Sciatic nerve (tissue), 2 donors: ENCODE measurements at regions not wholly inside any gene's neighbourhood (a gene's known extent, or its start where the extent isn't known, plus 50 kb on each side); places are given as distances from the start of the nearest gene placed in this dataset.
"Not testable (repeated sequence)": the region's sequence is repeated elsewhere in the genome, so short reads cannot be mapped to it uniquely, and the experiment has no call there.

Experiments
- ATAC-seq: fragments of 200-7000 bp; cut with Tn5 transposase; one replicate; pipeline ENCODE4 v1.9.1; 2020; ENCODE audit warnings: mild to moderate bottlenecking, moderate library complexity
- DNase-seq: peaks from one replicate; pipeline ENCODE4 v3.0.0-alpha.2; 2020; ENCODE audit warnings: low spot score
- intact Hi-C: fragments of 100-400 bp; cut with DNase I; formaldehyde crosslinking; loops from one replicate; pipeline ENCODE4 v1.14.2; 2022
- donor health status: DM: no; HTN: no; CAD: no.
- donor health status: DM: no; HTN: no; CAD: no.

DNA sequence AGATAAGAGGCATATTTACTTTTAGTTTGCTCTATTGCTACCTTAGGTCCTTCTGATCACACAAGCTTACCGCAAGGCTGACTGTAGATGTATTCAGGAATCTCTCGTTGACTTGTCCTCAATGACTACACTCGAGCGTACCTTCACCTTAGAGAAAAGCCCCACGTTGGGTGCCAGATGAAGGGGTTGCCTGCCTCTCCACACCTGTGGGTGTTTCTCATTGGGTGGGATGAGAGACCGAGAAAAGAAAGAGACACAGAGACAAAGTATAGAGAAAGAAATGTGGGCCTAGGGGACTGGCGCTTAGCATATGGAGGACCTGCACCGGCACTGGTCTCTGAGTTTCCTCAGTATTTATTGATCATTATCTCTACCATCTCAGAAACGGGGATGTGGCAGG, 51.8 kb downstream of the ASCL4 start:
- DNase-seq = no peak
- ATAC-seq = no peak
- intact Hi-C loops = no loop called here

DNA sequence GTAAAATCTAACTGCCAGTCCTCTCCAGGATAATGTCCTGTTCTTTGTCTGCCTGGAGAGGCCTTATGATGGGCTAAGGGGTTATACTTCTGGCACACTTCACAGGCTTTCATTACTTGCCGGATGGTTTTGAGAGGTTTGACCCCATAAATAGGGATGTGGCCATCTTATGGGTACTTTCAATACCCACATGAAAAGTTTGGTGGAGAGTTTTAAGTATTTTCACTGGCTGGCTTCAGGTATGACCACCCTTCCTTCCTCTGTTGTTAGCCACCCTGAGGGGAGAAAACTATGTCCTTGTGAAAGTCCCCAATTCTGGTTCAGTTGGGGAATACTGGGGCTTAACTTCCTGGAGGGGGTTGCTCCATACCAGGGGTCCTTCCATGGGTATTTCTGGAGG, 54.8 kb downstream of the ASCL4 start:
- intact Hi-C loops = no loop called here
- ATAC-seq (no peak), DNase-seq (no peak)

DNA sequence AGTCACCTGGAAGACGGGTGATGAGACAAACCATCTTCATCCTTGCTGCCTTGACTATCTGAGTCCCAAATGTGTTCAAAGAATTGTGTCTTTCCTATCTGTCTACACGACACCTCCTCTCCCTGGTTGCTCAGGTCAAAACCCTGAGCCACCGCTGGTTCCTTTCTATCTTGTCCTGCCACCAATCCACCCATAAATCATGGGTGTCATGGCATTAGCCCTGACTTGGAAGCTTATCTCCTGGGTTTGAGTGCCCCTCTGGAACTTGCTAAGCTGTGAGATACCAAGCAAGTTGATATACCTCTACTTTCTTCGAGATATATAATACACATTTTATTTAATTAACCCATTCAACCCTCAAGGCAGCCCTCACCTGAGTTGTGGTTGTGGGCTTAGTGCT, 57.9 kb downstream of the ASCL4 start:
- ATAC-seq = no peak
- intact Hi-C loops = no loop called here

DNA sequence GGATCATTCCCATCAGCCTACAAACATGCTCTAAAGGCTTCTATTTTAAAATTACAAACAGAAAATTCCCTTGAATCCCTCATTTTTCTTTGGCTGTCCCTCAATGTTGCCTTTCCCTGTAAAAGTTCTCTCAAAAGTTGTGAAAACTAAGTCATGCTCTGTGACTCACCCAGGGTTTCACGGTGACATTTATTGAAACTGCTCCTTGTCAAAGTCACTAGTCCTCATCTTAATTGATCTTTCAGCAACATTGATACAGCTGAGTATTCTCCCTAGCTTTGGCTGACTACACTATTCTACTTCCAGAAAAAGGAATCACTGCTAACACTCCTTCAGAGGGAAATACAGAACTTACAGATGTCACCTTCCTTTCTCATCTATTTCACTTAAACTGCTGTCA, 65.7 kb downstream of the ASCL4 start:
- intact Hi-C loops = no loop called here
- ATAC-seq = no peak
- DNase-seq = no peak

More for the DNA sequence above, 57.9 kb downstream of the ASCL4 start:
- no peak for DNase-seq

DNA sequence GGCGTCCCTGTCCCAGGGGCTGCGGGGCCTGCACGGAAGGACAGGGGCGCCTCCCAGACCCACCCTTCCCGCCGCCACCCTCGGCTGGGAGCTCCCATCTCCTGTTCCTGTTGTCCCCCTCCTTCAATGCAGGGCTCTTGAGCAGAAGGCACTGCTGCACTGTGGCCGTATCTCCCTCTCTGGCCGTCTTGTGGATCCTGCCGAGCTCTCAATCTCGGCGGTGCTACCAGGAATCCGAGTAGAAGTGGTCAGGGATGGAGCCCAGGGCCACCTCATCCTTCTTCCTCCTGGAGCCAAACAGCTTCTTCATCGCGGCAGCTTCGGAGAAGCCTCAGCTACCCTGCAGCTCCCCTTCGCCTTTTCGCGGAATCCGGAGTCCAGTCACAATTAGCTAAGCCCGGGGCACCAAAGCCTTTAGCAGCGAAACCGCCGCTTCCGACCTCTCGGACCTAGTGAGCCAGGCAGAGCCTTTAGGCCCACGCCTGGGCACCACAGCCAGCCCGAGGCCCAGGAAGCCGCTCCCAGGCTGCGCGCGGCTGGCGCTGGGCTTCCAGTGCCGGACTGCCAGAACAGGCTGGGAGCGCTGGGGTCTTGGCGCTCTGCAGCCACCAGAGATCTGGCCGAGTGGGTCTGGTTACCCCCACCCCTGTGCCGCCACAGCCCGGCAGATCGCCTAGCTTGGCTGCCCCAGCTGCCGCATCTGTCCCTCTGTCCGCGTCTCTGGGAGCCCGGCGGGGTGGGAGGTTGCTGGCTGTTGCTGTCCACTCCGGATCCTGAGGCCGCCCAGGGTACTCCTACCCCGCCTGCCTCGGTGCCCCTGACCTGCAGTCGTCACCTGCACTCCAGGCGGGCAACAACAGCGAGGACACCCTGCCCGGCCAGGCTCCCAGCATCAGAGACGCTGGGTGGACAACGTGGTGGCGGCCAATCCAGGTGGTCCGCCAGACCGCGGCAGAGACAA, 69.1 kb downstream of the ASCL4 start:
- intact Hi-C loops = no loop called here
- DNase-seq (no peak), ATAC-seq (peak; percentile 30)

DNA sequence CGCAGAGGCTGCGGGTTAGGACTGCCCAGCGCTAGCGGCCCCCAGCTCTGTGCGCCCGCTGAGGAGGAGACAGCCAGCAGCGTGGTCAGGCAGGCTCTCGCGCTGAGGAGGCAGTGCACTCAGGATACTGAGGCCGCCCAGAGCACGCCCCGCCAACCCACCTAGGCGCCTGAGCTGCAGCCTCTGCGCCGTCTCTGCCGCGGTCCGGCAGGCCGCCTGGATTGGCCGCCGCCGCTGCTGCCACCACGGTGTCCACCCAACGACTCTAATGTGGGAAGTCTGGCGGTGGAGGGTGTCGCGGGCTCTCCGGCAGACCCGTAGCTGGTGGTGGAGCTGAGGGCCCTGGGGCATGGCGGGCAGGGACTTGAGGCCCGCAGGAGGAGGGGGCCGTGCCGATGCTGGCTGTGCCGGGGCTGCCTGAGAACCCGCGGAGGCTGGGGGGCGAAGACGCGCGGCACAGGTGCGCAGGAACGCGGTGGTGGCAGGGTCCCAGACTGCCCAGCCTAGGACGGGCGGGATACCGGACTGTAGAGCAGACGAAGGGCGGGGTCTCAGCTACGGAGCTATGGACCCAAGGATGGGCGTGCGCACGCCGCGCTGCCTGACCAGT, 69.9 kb downstream of the ASCL4 start:
- DNase-seq (no peak), ATAC-seq (peak; percentile 44)
- intact Hi-C loops = no loop called here

DNA sequence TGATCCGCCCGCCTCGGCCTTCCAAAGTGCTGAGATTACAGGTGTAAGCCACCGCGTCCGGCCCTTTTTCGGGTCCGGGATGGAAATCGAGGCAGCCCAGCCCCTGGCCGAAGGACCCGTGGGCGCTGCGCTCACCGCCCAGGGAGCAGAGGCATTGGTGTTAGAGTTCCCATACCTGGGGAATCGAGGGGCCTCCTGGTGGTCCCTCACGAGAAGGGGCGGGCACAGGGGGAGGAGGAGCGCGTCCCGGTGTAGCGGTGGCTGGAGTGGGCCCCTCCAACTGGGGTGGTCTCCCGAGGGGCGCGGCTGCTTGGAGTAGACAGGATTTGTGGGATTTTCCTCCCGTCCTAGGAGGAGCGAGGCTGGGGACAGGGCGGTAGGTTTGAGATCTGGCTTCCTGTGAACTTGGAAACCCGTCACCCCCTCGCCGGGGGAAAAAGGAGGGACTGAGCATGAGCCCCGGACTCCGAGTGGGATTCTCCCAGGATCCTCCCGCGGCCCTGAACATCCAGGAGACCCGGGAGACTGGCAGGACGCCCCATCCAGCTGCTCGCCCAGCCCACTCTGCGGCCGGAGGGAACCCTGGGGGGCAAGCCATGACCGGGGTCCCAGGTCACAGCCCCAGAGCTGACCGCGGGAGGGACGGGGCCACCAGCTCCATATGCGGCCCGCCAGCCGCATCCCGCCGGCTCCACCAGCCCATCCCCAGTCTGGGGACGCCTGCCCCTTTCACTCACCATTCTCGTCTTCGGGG, 70.9 kb downstream of the ASCL4 start:
- ATAC-seq (no peak), DNase-seq (no peak)
- intact Hi-C loops = no loop called here

DNA sequence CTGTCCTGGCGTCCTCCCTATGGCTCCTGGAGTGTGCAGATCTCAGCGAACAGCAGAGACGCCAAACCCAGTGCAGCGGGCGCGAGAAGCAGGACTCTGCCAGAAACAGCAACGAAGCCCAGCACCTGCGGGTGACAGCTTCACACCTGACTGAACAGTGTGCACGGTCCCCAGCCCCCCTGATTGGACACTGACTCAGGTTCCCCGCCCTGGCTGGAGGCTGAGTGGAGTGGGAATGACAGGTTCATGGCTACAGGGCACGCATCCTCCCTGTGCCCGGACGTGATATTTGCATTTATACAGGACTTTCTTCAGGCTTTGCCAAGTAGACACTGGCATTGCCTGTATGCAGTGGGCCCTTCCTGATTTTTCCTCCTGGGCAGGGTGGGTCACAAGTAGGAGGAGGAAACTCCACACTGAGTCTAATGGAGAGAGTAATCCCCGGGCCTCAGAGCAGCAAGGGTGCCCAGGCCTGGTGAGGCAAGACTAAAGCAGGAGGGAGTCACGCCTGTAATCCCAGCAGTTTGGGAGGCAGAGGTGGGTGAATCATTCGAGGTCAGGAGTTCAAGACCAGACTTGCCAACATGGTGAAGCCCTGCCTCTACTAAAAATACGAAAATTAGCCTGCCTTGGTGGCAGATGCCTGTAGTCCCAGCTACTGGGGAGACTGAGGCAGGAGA, 71.6 kb downstream of the ASCL4 start:
- intact Hi-C loops = no loop called here
- no peak for DNase-seq
- ATAC-seq = no peak

DNA sequence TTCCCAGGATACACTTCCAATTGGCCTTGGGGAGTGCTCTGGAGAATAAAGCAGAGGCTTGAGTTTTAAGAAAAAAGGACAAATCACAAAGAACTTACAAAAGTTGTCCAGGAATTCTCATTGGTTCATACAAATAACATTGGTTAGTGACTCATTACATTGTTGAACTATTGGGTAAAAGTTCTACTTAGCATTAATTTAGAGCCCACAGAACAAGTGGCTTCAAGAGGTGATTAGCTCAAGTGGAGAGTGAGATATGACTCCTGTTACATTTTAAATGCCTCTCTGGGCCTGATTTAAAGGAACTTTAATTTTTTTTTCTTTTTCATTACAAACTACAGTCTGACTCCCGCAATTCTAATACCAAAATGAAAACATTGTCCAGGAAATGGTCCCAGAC, 72.9 kb downstream of the ASCL4 start:
- no peak for ATAC-seq
- intact Hi-C loops = no loop called here

DNA sequence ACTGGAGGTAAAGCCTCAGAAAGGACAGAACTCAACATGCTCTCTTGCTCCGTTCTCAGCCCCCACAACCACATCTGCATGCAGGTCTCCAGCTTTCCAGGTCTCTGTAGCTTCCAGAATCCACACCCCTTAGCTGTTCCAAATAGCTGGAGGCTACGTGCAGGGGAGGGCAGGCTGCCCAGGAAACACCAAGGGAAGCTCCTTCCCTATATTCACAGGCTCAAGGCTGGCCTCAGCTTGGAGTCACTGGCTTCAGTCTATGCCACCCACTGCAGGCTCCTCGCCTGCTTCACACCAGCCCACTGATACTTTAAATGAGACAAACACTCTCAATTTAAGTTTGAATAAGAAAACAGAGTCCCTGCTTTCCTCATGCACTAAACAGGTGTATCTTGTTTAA, 73.3 kb downstream of the ASCL4 start:
- ATAC-seq (no peak), DNase-seq (no peak)
- intact Hi-C loops = no loop called here

More for the DNA sequence above, 72.9 kb downstream of the ASCL4 start:
- no peak for DNase-seq

DNA sequence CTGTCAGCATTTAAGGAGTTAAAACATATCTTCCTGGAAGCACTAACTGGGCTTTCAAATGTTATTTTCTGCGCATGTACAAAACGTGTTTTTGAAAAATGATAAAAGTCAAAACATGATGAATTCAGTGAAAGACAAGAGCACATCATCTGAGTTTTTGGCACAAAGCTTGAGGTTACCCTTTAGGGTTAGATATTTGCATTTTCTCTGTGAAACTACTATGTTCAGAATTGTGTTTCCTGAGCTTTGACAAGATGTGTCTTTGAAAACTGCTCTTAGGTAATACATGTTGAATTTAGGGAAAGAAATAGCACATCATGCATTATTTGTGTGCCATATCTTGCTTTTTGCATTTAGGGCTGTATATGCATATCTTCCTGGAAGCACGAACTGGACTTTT, 79.0 kb downstream of the ASCL4 start:
- DNase-seq (no peak), ATAC-seq (no peak)
- intact Hi-C loops = no loop called here

DNA sequence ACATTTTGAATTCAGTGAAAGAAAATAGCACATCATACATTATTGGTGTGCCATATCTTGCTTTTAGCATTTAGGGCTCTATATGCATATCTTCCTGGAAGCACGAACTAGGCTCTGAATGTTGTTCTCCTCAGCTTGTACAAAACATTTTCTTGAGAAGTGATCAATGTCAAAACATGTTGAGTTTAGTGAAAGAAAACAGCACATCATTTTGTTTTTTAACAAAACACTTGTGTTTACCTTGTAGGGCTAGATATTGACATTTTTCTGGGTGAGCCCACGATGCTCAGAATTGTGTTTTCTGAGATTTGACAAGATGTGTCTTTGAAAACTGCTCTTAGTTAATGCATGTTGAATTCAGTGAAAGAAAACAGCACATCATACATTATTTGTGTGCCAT, 81.0 kb downstream of the ASCL4 start:
- intact Hi-C loops = no loop called here
- DNase-seq = no peak

DNA sequence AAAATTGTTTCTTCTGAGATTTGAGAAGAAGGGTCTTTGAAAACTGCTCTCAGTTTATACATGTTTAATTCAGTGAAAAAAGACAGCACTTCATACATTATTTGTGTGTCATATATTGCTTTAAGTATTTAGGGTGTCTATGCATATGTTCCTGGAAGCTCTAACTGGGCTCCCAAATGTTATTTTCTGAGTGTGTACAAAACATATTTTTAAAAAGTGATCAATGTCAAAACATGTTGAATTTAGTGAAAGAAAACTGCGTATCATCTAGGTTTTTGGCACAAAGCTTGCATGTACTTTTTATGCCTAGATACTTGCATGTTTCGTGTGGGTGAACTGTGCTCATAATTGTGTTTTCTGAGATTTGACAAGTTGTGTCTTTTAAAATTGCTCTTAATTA, 81.6 kb downstream of the ASCL4 start:
- intact Hi-C loops = no loop called here
- ATAC-seq = no peak
- DNase-seq = no peak

More for the DNA sequence above, 81.0 kb downstream of the ASCL4 start:
- ATAC-seq = no peak

DNA sequence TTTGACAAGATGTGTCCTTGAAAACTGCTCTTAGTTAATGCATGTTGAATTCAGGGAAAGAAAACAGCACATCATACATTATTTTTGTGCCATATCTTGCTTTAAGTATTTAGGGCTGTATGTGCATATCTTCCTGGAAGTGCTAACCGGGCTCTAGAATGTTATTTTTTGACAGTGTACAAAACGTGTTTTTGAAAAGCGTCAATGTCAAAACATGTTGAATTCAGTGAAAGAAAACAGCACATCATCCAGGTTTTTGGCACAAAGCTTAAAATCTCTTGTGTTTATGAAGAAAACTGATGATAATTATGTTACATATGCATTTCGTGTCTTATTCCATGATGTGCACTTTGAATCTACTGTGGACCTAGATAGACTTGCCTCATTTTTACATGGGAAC, 82.7 kb downstream of the ASCL4 start:
- ATAC-seq (no peak), DNase-seq (no peak)
- intact Hi-C loops = no loop called here

DNA sequence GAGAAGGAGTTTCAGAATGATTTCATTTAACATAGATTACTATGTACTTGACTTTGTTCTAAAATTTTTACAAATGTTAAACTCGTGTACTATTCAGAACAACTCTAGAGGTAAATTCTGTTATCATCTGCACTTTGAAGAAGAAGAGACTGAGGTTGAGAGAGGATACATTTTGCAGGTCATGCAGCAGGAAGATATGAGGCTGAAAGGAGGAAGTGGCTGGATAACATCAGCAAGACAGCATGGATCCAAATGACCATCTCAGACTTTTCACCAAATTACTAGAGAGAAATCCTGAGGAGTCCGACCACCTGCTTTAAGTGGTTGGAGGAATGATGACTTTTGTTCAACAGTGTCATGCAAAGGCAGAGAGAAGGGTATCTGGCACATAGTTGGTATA, 84.9 kb downstream of the ASCL4 start:
- ATAC-seq = no peak
- no peak for DNase-seq
- intact Hi-C loops = no loop called here

DNA sequence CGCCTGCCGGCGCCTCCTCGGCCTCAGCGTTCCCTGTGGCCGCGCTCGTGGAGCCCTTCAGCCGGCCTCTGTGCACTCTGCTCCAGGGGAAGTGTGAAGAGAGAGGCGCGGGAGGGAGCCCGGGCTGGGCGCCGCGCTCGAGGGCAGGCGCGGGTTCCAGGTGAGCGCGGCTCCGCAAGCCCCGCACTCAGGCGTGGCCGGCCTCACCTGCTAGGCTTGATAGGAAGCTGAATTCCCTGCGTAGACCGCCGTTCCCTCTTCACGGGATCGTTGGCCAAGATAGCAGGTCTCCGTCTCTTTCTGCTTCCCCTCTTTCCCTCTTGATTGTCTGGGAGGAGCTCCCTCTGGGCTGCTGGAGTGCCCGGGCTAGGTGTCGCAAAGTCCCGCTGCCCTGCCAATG, 89.7 kb downstream of the ASCL4 start:
- intact Hi-C loops = no loop called here
- ATAC-seq (no peak), DNase-seq (no peak)

DNA sequence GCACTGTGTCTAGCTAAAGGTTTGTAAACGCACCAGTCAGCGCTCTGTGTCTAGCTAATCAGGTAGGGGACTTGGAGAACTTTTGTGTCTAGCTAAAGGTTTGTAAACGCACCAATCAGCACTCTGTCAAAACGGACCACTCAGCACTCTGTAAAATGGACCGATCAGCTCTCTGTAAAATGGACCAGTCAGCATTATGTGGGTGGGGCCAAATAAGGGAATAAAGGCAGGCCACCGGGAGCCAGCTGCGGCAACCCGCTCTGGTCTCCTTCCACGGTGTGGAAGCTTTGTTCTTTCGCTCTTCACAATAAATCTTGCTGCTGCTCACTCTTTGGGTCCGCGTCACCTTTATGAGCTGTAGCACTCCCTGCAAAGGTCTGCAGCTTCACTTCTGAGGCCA, 90.2 kb downstream of the ASCL4 start:
- DNase-seq, intact Hi-C loops, ATAC-seq: not testable (repeated sequence)

DNA sequence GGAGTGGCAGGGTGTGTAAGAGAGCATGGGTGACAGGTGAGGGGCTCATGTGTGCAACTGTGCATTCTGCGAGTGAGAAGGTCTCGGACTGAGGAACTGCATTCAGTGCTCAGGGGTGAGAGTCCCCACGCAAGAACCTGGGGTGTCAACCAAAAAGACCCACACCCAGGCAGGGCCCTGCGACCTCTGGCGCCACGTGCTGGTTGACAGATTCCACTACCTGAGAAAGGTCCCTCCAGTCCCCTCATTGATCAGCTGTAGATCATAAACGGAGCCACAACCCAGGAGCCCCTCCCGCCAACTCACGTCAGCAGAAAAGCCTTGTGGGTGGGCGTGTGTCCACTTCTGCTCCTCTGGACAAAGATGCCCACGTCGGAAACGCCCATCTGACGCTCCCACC, 98.7 kb downstream of the ASCL4 start:
- ATAC-seq (no peak), DNase-seq (no peak)
- intact Hi-C loops = no loop called here

DNA sequence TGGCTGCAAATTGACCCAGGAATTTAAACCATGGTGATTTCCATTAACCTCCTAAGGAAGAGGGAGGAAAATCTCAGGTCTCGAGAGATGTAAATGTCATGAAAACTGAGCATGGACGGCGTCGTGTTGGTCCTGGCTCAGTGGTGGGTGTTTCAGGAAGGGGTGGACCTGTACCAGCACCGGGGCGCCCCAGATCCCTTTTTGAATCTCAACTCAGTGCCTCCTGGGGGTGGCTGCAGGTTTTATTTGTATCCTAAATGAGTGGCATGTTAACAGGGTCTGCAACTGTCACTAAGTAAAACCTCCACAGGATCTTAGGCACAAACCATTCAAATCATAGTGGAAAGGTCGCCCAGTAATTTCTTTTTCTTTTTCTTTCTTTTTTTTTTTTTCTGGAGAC, 101.3 kb downstream of the ASCL4 start:
- ATAC-seq = no peak
- intact Hi-C loops = no loop called here
- DNase-seq = no peak
